ENCODE measurements at regions not wholly inside any gene's neighbourhood (a gene's known extent, or its start where the extent isn't known, plus 50 kb on each side); places are given as distances from the start of the nearest gene placed in this dataset.

DNA sequence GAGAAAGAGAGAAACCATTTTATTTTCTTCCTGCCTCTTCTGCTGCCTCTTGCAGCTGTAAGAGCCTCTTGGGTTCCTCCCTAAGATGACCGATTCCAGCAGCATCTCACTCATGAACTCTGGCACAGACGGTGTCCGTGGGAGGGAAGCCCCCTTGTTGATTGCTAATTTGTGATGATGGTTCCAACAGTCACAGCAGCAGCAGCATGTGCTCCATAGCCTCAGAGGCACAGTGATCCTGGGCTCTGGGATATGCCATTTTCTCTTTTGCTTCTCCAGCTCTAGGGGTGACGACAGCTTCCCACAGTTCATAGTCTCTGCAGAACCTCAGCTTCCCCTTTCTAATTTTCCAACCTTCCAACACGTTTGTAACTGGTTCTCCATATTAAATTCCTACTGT lies 324.2 kb upstream of the HS6ST1 start:
- DNase-seq (ENCODE audit: low spot score) (no peak), ATAC-seq (no peak)
- ChIA-PET POLR2A (no interaction called here), CTCF (no interaction called here)
- Mint-ChIP-seq H3K4me3 (no peak overlapping the region), H3K36me3 (no peaks in the 10 kb centered on the region), H3K27me3 (ENCODE audit: low read depth) (peaks cover 27% of the 10 kb centered on the region), H3K27ac (0 out of 2 replicates have a peak overlapping the region, but pooled peaks have one; percentile 63), H3K4me1 (peaks cover 95% of the 10 kb centered on the region), H3K9me3 (no peaks in the 10 kb centered on the region)
- TF ChIP-seq ZNF263 (CRISPR knock-in tag; IDR thresholded peaks at IDR 0.05; ENCODE audit: low read depth) (no peak), CREM (CRISPR knock-in tag; IDR thresholded peaks at IDR 0.05) (no peak), MYBL2 (CRISPR knock-in tag; IDR thresholded peaks at IDR 0.05) (no peak), ZNF396 (CRISPR knock-in tag; IDR thresholded peaks at IDR 0.05; ENCODE audit: borderline replicate concordance) (no peak), SMAD3 (CRISPR knock-in tag; IDR thresholded peaks at IDR 0.05; ENCODE audit: borderline replicate concordance) (no peak), SMAD4 (CRISPR knock-in tag; IDR thresholded peaks at IDR 0.05) (no peak), HMGA2 (CRISPR knock-in tag; IDR thresholded peaks at IDR 0.05) (no peak), SOX15 (CRISPR knock-in tag; IDR thresholded peaks at IDR 0.05) (no peak), SP1 (CRISPR knock-in tag; conservative IDR thresholded peaks at IDR 0.05) (no peak)
- TF ChIP-seq, protein P1, sequence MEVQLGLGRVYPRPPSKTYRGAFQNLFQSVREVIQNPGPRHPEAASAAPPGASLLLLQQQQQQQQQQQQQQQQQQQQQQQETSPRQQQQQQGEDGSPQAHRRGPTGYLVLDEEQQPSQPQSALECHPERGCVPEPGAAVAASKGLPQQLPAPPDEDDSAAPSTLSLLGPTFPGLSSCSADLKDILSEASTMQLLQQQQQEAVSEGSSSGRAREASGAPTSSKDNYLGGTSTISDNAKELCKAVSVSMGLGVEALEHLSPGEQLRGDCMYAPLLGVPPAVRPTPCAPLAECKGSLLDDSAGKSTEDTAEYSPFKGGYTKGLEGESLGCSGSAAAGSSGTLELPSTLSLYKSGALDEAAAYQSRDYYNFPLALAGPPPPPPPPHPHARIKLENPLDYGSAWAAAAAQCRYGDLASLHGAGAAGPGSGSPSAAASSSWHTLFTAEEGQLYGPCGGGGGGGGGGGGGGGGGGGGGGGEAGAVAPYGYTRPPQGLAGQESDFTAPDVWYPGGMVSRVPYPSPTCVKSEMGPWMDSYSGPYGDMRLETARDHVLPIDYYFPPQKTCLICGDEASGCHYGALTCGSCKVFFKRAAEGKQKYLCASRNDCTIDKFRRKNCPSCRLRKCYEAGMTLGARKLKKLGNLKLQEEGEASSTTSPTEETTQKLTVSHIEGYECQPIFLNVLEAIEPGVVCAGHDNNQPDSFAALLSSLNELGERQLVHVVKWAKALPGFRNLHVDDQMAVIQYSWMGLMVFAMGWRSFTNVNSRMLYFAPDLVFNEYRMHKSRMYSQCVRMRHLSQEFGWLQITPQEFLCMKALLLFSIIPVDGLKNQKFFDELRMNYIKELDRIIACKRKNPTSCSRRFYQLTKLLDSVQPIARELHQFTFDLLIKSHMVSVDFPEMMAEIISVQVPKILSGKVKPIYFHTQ (CRISPR knock-in tag; IDR thresholded peaks at IDR 0.05) = no peak
- TF ChIP-seq, protein P2, sequence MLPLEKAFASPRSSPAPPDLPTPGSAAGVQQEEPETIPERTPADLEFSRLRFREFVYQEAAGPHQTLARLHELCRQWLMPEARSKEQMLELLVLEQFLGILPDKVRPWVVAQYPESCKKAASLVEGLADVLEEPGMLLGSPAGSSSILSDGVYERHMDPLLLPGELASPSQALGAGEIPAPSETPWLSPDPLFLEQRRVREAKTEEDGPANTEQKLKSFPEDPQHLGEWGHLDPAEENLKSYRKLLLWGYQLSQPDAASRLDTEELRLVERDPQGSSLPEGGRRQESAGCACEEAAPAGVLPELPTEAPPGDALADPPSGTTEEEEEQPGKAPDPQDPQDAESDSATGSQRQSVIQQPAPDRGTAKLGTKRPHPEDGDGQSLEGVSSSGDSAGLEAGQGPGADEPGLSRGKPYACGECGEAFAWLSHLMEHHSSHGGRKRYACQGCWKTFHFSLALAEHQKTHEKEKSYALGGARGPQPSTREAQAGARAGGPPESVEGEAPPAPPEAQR (CRISPR knock-in tag; IDR thresholded peaks at IDR 0.05) = no peak
- TF ChIP-seq, protein P3, sequence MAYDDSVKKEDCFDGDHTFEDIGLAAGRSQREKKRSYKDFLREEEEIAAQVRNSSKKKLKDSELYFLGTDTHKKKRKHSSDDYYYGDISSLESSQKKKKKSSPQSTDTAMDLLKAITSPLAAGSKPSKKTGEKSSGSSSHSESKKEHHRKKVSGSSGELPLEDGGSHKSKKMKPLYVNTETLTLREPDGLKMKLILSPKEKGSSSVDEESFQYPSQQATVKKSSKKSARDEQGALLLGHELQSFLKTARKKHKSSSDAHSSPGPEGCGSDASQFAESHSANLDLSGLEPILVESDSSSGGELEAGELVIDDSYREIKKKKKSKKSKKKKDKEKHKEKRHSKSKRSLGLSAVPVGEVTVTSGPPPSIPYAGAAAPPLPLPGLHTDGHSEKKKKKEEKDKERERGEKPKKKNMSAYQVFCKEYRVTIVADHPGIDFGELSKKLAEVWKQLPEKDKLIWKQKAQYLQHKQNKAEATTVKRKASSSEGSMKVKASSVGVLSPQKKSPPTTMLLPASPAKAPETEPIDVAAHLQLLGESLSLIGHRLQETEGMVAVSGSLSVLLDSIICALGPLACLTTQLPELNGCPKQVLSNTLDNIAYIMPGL (CRISPR knock-in tag; IDR thresholded peaks at IDR 0.05) = no peak
- TF ChIP-seq, protein P4, sequence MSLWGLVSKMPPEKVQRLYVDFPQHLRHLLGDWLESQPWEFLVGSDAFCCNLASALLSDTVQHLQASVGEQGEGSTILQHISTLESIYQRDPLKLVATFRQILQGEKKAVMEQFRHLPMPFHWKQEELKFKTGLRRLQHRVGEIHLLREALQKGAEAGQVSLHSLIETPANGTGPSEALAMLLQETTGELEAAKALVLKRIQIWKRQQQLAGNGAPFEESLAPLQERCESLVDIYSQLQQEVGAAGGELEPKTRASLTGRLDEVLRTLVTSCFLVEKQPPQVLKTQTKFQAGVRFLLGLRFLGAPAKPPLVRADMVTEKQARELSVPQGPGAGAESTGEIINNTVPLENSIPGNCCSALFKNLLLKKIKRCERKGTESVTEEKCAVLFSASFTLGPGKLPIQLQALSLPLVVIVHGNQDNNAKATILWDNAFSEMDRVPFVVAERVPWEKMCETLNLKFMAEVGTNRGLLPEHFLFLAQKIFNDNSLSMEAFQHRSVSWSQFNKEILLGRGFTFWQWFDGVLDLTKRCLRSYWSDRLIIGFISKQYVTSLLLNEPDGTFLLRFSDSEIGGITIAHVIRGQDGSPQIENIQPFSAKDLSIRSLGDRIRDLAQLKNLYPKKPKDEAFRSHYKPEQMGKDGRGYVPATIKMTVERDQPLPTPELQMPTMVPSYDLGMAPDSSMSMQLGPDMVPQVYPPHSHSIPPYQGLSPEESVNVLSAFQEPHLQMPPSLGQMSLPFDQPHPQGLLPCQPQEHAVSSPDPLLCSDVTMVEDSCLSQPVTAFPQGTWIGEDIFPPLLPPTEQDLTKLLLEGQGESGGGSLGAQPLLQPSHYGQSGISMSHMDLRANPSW (CRISPR knock-in tag; conservative IDR thresholded peaks at IDR 0.05; ENCODE audit: low read depth) = no peak

DNA sequence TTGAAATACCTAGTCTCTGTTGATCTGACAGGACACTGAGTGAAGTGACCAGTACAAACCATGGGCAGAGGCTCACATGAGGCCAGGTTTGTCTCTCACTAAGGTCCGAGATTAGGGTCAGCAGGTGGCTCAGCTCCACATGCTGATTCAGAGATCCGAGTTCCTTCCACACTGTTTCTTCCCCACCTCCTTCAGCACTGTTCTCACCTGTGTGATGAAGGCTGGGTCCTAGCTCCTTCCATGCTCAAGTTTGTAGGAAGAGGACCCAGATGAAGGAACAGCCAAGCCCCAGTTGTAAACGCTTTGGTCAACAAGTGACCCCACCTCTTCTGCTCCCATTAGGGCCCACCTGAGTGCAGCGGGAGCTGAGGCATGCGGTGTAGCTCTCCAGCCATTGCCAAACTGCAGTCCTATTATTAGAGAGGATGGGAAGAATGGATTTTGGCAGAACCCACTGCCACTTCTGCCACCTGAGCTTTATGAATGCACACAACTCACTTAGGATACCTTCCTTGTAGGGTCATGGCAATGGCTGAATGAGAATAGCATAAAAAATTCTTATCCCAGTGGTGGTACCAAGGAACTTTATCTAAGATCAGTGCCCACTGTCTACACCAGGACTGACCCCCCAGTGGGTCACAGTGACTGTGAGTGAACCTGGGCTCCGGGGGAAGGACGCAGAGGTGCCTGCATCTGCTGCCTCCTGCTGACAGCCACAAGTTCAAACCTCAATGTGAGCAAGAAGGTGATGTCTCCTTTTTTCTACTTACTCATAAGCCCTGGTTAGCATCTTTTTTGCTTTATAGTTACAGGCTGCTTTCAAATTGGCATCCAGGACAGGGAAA lies 324.8 kb upstream of the HS6ST1 start:
- Mint-ChIP-seq H3K27ac (peak overlapping the region; percentile 63), H3K4me1 (peaks cover 90% of the 10 kb centered on the region), H3K4me3 (no peak overlapping the region), H3K9me3 (peaks cover under 1% of the 10 kb centered on the region; the same call in 1 of the 2 replicates), H3K36me3 (no peaks in the 10 kb centered on the region), H3K27me3 (ENCODE audit: low read depth) (peaks cover 27% of the 10 kb centered on the region)
- ChIA-PET CTCF (interaction anchor here (1.1 to 2.5 kb wide), 4 partner anchors 38 to 93 kb away, joined by 4 to 17 read pairs (median 6); no protein-coding TSS in a partner anchor), POLR2A (no interaction called here)
- ATAC-seq (no peak), DNase-seq (ENCODE audit: low spot score) (no peak)
- TF ChIP-seq, protein P5, sequence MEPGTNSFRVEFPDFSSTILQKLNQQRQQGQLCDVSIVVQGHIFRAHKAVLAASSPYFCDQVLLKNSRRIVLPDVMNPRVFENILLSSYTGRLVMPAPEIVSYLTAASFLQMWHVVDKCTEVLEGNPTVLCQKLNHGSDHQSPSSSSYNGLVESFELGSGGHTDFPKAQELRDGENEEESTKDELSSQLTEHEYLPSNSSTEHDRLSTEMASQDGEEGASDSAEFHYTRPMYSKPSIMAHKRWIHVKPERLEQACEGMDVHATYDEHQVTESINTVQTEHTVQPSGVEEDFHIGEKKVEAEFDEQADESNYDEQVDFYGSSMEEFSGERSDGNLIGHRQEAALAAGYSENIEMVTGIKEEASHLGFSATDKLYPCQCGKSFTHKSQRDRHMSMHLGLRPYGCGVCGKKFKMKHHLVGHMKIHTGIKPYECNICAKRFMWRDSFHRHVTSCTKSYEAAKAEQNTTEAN (CRISPR knock-in tag; IDR thresholded peaks at IDR 0.05) = no peak
- TF ChIP-seq EMX1 (CRISPR knock-in tag; IDR thresholded peaks at IDR 0.05) (no peak), NFE2L1 (CRISPR knock-in tag; IDR thresholded peaks at IDR 0.05) (no peak), ZNF263 (CRISPR knock-in tag; IDR thresholded peaks at IDR 0.05; ENCODE audit: low read depth) (no peak), NFYB (CRISPR knock-in tag; conservative IDR thresholded peaks at IDR 0.05; ENCODE audit: low read depth) (no peak), TP53 (CRISPR knock-in tag; IDR thresholded peaks at IDR 0.05) (no peak), CREM (CRISPR knock-in tag; IDR thresholded peaks at IDR 0.05) (no peak), ZNF396 (CRISPR knock-in tag; IDR thresholded peaks at IDR 0.05; ENCODE audit: borderline replicate concordance) (no peak)
- TF ChIP-seq, protein P6, sequence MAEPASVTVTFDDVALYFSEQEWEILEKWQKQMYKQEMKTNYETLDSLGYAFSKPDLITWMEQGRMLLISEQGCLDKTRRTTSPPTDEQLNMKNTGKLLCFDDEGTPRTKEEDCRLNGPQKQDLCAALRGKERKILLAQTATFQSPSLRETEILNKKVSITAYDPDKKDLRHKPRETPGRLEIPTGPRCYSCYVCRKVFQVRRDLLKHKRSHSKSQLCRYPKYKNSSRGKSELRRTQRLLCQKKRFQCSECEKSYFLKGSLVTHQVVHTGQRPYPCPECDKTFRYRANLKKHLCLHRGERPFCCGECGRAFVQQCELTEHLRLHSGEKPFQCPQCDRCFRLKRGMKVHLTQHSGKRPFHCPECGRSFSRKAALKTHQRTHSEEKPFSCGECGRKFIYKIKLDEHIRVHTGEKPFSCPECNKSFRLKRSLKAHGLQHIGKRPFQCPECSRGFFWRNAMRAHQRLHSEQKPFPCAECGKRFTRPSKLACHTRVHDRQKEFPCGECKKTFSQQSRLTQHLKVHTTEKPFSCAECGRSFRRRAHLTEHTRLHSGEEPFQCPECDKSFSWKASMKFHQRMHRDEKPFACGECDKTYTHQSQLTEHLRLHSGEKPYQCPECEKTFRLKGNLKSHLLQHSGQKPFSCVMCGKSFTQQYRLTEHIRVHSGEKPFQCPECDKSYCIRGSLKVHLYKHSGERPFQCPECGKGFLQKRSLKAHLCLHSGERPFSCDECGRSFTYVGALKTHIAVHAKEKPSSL (CRISPR knock-in tag; conservative IDR thresholded peaks at IDR 0.05) = no peak
- TF ChIP-seq, protein P7, sequence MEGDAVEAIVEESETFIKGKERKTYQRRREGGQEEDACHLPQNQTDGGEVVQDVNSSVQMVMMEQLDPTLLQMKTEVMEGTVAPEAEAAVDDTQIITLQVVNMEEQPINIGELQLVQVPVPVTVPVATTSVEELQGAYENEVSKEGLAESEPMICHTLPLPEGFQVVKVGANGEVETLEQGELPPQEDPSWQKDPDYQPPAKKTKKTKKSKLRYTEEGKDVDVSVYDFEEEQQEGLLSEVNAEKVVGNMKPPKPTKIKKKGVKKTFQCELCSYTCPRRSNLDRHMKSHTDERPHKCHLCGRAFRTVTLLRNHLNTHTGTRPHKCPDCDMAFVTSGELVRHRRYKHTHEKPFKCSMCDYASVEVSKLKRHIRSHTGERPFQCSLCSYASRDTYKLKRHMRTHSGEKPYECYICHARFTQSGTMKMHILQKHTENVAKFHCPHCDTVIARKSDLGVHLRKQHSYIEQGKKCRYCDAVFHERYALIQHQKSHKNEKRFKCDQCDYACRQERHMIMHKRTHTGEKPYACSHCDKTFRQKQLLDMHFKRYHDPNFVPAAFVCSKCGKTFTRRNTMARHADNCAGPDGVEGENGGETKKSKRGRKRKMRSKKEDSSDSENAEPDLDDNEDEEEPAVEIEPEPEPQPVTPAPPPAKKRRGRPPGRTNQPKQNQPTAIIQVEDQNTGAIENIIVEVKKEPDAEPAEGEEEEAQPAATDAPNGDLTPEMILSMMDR (IDR thresholded peaks at IDR 0.05) = no peak
